ENCODE measurements at regions not wholly inside any gene's neighbourhood (a gene's known extent, or its start where the extent isn't known, plus 50 kb on each side); places are given as distances from the start of the nearest gene placed in this dataset.

DNA sequence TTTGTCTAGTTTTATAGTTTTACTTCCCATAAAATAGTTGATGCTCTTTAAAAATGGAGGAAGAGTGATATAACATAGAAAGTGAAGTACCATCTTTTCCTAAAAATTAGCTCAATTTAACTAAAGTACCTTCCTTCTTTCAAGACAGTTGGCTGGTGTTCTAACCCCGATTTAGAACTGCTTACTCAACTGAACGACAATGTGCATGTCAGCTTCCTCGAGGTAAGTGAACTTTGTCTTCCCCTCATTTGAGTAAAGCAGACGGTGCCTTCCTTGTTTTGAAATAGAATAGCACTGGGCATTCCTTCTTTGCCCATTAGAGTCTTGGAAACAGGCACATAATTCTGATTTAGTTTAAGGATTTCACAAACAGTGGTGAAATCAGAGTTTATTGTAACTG, 1519.2 kb downstream of the EFNB2 start:
- no peak overlapping the region for H3K4me3 ChIP-seq (ENCODE audit: insufficient read length, low read depth)
- DNase-seq (ENCODE audit: low read depth, low spot score) = no peak
- TF ChIP-seq SUZ12 (IDR thresholded peaks at IDR 0.05; ENCODE audit: extremely low read depth, insufficient read depth, insufficient read length) = no peak
- TF ChIP-seq ZNF274 (IDR thresholded peaks at IDR 0.05; ENCODE audit: low read depth, low read length) = no peak
- TF ChIP-seq YY1 (IDR thresholded peaks at IDR 0.05; ENCODE audit: insufficient read depth, insufficient read length) = no peak
- no peaks in the 10 kb centered on the region for H3K36me3 ChIP-seq (ENCODE audit: insufficient read depth, insufficient read length, low read length)
- H3K4me1 ChIP-seq (ENCODE audit: insufficient read depth, insufficient read length) = no peaks in the 10 kb centered on the region
- no peaks in the 10 kb centered on the region for H3K27me3 ChIP-seq (ENCODE audit: insufficient read depth, insufficient read length)
- no peak overlapping the region for H3K9ac ChIP-seq (ENCODE audit: insufficient read length, low read depth)
- no peaks in the 10 kb centered on the region for H3K9me3 ChIP-seq (ENCODE audit: insufficient read depth, low read length)

DNA sequence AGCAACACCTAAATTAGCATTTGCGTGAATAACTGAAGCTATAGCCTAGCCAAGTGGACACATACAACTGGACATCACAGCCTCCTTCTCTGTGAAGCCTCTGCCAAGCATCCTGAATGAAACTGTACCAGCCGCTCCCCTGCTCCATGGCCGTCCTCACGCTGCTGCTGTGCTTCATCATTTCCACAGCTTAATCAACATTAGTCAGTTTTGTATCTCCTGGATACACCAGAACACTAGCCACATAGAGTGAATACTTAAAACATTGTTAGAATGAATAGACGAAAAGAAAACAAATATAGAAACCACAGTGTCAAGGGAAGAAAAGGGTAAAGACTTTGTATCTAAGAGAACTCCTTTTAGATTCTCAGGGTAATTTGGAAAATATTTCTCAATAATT, 1526.9 kb downstream of the EFNB2 start:
- no peak for DNase-seq (ENCODE audit: low read depth, low spot score)
- no peak for TF ChIP-seq YY1 (IDR thresholded peaks at IDR 0.05; ENCODE audit: insufficient read depth, insufficient read length)
- TF ChIP-seq ZNF274 (IDR thresholded peaks at IDR 0.05; ENCODE audit: low read depth, low read length) = no peak
- no peak for TF ChIP-seq SUZ12 (IDR thresholded peaks at IDR 0.05; ENCODE audit: extremely low read depth, insufficient read depth, insufficient read length)
- Histone ChIP-seq H3K9ac (ENCODE audit: insufficient read length, low read depth) (no peak overlapping the region), H3K4me1 (ENCODE audit: insufficient read depth, insufficient read length) (no peaks in the 10 kb centered on the region), H3K27me3 (ENCODE audit: insufficient read depth, insufficient read length) (no peaks in the 10 kb centered on the region), H3K36me3 (ENCODE audit: insufficient read depth, insufficient read length, low read length) (no peaks in the 10 kb centered on the region), H3K9me3 (ENCODE audit: insufficient read depth, low read length) (no peaks in the 10 kb centered on the region), H3K4me3 (ENCODE audit: insufficient read length, low read depth) (no peak overlapping the region)

DNA sequence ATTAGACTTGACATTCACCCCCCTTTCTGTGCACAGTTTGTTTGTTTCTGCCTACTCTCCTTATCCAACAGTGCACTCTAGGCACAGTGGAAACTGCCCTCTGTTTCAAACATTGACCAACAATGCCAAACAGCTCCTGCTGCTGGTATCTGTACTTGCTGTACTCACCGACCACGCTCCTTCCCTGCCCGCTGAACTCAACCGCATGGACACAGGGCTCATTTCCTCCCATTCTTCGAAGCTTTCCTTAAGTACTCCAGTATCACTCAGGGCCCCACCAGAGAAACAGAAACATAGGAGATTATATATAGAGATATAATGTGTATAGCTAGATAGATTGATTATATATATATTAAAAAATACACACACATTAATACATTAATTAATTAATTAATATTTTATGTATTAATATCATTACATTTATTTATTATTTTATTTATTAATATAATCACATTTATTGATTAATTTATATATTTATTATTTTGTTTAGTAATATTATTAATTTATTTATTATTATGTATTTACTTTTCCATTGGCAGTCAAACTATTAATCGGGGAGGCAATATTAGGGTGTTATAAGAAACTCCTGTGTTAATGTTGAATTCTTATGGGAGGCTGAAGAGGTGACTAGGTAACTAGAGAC, 1528.2 kb downstream of the EFNB2 start:
- Histone ChIP-seq H3K27me3 (ENCODE audit: insufficient read depth, insufficient read length) (no peaks in the 10 kb centered on the region), H3K4me1 (ENCODE audit: insufficient read depth, insufficient read length) (no peaks in the 10 kb centered on the region), H3K9ac (ENCODE audit: insufficient read length, low read depth) (no peak overlapping the region), H3K9me3 (ENCODE audit: insufficient read depth, low read length) (no peaks in the 10 kb centered on the region), H3K36me3 (ENCODE audit: insufficient read depth, insufficient read length, low read length) (no peaks in the 10 kb centered on the region), H3K4me3 (ENCODE audit: insufficient read length, low read depth) (no peak overlapping the region)
- TF ChIP-seq YY1 (IDR thresholded peaks at IDR 0.05; ENCODE audit: insufficient read depth, insufficient read length) = no peak
- TF ChIP-seq ZNF274 (IDR thresholded peaks at IDR 0.05; ENCODE audit: low read depth, low read length) = no peak
- TF ChIP-seq SUZ12 (IDR thresholded peaks at IDR 0.05; ENCODE audit: extremely low read depth, insufficient read depth, insufficient read length) = no peak
- no peak for DNase-seq (ENCODE audit: low read depth, low spot score)

DNA sequence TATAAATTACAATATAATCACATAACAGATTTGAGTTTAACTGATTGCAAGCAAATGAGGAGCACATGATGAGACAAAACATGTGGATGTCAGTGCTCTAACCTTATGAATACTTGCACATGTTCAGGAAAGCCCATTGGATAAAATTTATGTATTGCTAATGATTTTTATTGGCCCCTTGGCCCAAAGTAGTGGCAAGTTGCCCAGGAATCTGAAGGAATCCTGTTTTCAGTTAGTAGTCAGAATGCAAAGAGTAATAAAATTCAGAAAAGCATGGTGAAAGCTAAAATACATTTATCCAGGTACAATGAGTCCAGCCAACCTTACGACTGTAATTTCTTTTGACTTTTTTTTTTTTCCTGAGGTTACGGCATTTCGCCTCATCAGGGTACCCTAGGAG, 1539.4 kb downstream of the EFNB2 start:
- H3K9me3 ChIP-seq (ENCODE audit: insufficient read depth, low read length) = no peaks in the 10 kb centered on the region
- no peak overlapping the region for H3K9ac ChIP-seq (ENCODE audit: insufficient read length, low read depth)
- H3K27me3 ChIP-seq (ENCODE audit: insufficient read depth, insufficient read length) = no peaks in the 10 kb centered on the region
- no peaks in the 10 kb centered on the region for H3K36me3 ChIP-seq (ENCODE audit: insufficient read depth, insufficient read length, low read length)
- no peak overlapping the region for H3K4me3 ChIP-seq (ENCODE audit: insufficient read length, low read depth)
- DNase-seq (ENCODE audit: low read depth, low spot score) = no peak
- no peaks in the 10 kb centered on the region for H3K4me1 ChIP-seq (ENCODE audit: insufficient read depth, insufficient read length)
- no peak for TF ChIP-seq SUZ12 (IDR thresholded peaks at IDR 0.05; ENCODE audit: extremely low read depth, insufficient read depth, insufficient read length)
- TF ChIP-seq ZNF274 (IDR thresholded peaks at IDR 0.05; ENCODE audit: low read depth, low read length) = no peak
- no peak for TF ChIP-seq YY1 (IDR thresholded peaks at IDR 0.05; ENCODE audit: insufficient read depth, insufficient read length)

DNA sequence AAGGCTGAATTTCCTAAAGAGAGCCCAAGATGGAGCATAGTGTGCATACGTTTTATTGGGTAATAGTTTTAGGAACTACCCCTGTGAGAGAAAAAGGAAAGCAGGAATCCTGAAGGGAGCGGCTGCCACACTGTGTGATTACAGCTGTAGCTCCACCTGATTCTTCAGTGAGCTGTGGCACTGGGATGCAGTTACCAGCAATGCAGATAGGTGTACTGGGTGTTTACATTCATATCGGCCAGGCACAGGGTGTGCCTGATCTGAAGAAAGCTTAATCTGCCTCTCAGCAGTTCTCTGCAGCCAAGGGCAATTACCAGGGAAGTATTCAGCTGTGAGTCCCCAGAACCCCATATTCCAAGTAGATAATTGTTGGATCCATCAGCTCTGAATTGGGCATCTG, 1541.8 kb downstream of the EFNB2 start:
- H3K36me3 ChIP-seq (ENCODE audit: insufficient read depth, insufficient read length, low read length) = no peaks in the 10 kb centered on the region
- H3K27me3 ChIP-seq (ENCODE audit: insufficient read depth, insufficient read length) = no peaks in the 10 kb centered on the region
- no peak for DNase-seq (ENCODE audit: low read depth, low spot score)
- H3K9ac ChIP-seq (ENCODE audit: insufficient read length, low read depth) = no peak overlapping the region
- H3K9me3 ChIP-seq (ENCODE audit: insufficient read depth, low read length) = no peaks in the 10 kb centered on the region
- H3K4me3 ChIP-seq (ENCODE audit: insufficient read length, low read depth) = no peak overlapping the region
- no peaks in the 10 kb centered on the region for H3K4me1 ChIP-seq (ENCODE audit: insufficient read depth, insufficient read length)
- TF ChIP-seq YY1 (IDR thresholded peaks at IDR 0.05; ENCODE audit: insufficient read depth, insufficient read length) (no peak), ZNF274 (IDR thresholded peaks at IDR 0.05; ENCODE audit: low read depth, low read length) (no peak), SUZ12 (IDR thresholded peaks at IDR 0.05; ENCODE audit: extremely low read depth, insufficient read depth, insufficient read length) (no peak)

DNA sequence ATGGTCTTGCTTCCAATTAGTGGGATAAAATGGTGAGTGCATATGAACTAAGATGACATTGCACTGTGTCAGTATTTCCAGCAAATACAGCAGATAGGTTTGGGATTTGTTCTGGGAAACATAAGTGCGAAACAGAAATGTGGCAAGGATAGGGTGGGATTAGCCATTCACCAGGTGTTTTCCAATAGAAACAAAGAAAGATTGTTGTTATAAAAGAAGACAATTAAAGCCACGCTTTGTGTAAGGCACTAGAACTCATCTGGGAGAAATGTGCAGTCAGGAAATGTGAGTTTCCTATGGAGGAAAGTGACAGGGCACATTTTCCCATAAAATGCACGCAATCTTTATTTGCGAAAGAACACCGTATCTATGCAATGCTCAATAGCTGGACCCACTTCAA, 1547.8 kb downstream of the EFNB2 start:
- Histone ChIP-seq H3K9ac (ENCODE audit: insufficient read length, low read depth) (no peak overlapping the region), H3K27me3 (ENCODE audit: insufficient read depth, insufficient read length) (no peaks in the 10 kb centered on the region), H3K4me3 (ENCODE audit: insufficient read length, low read depth) (no peak overlapping the region), H3K4me1 (ENCODE audit: insufficient read depth, insufficient read length) (no peaks in the 10 kb centered on the region), H3K36me3 (ENCODE audit: insufficient read depth, insufficient read length, low read length) (no peaks in the 10 kb centered on the region), H3K9me3 (ENCODE audit: insufficient read depth, low read length) (no peaks in the 10 kb centered on the region)
- TF ChIP-seq YY1 (IDR thresholded peaks at IDR 0.05; ENCODE audit: insufficient read depth, insufficient read length) = no peak
- TF ChIP-seq SUZ12 (IDR thresholded peaks at IDR 0.05; ENCODE audit: extremely low read depth, insufficient read depth, insufficient read length) = no peak
- TF ChIP-seq ZNF274 (IDR thresholded peaks at IDR 0.05; ENCODE audit: low read depth, low read length) = no peak
- no peak for DNase-seq (ENCODE audit: low read depth, low spot score)

DNA sequence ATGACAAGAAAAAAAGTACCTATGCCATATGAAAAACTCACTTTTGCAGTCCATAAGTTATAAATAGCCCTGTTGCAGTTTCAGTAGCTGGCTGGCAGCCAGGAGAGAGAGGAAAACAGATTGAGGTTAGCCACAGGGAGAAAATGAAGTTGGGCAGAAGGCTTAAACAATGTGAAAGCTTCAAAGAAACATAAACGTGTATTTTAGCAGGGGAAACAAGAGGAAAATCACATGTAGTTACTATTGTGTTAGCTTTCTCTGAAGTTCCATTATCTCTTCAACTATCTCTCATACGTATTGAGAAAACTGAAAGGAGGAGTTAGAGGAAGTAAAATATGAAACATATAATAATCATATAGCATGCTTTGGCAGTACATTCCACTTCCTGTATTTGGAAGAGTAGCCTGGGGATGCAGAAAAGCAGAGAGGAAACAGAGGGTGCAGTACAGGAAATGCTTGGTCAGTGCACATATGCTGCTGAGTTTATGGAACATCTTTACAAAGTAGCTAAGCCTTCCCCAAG, 1551.1 kb downstream of the EFNB2 start:
- no peaks in the 10 kb centered on the region for H3K4me1 ChIP-seq (ENCODE audit: insufficient read depth, insufficient read length)
- TF ChIP-seq ZNF274 (IDR thresholded peaks at IDR 0.05; ENCODE audit: low read depth, low read length) (no peak), YY1 (IDR thresholded peaks at IDR 0.05; ENCODE audit: insufficient read depth, insufficient read length) (no peak), SUZ12 (IDR thresholded peaks at IDR 0.05; ENCODE audit: extremely low read depth, insufficient read depth, insufficient read length) (no peak)
- H3K27me3 ChIP-seq (ENCODE audit: insufficient read depth, insufficient read length) = no peaks in the 10 kb centered on the region
- H3K36me3 ChIP-seq (ENCODE audit: insufficient read depth, insufficient read length, low read length) = no peaks in the 10 kb centered on the region
- no peaks in the 10 kb centered on the region for H3K9me3 ChIP-seq (ENCODE audit: insufficient read depth, low read length)
- DNase-seq (ENCODE audit: low read depth, low spot score) = no peak
- H3K9ac ChIP-seq (ENCODE audit: insufficient read length, low read depth) = no peak overlapping the region
- no peak overlapping the region for H3K4me3 ChIP-seq (ENCODE audit: insufficient read length, low read depth)
